K562 (cell line): ENCODE measurements at regions not wholly inside any gene's neighbourhood (a gene's known extent, or its start where the extent isn't known, plus 50 kb on each side); places are given as distances from the start of the nearest gene placed in this dataset.

ENCODE experiments used
- ATAC-seq: fragments of 200-7000 bp; cut with Tn5 transposase; 3 replicates; pipeline ENCODE4 v1.9.1; 2020; ENCODE audit warnings: moderate library complexity
- BruUV-seq: library from RNA; stranded (reverse); fragments of 400-500 nt; replicated peaks from 2 replicates; lab custom pipeline; 2021; lab: Mats Ljungman, UMichigan
- CTCF ChIA-PET: fragments of 300-600 bp; formaldehyde crosslinking; extraction: SDS; loops from one replicate; lab custom pipeline; 2021; ENCODE audit warnings: low intra/inter-chr PET ratio; lab: Yijun Ruan, JAX
- POLR2A ChIA-PET: fragments of 300-600, 350-650 bp; sonication (Branson Sonifier 250); formaldehyde crosslinking; extraction: SDS; loops from one replicate; lab custom pipeline; 2021; ENCODE audit warnings: antibody characterized with exemption, inconsistent platforms; lab: Yijun Ruan, JAX
- DNase-seq, 4 experiments: peaks; one replicate each; pipeline versions ENCODE4 v3.0.0 to v3.0.0-alpha.2; 2011 to 2018; ENCODE audit warnings: low spot score in 3 of 4, mixed read lengths in 3 of 4; ENCODE audit errors: extremely low read depth in 1 of 4
- FAIRE-seq: peaks from 2 replicates; lab custom pipeline; 2011; peaks lifted over from hg19 to GRCh38; lab: Jason Lieb, UNC
- H2AFZ ChIP-seq: 2 replicates; pipeline ENCODE4 v1.6.0; 2011; ENCODE audit warnings: low read depth, low read length, control low read depth, inconsistent platforms
- H3K27ac ChIP-seq: fragments of 200-600 bp; 3 replicates; pipeline ENCODE4 v1.8.0; 2011; ENCODE audit warnings: low read depth, mild to moderate bottlenecking, control low read depth, inconsistent platforms, low read length, moderate library complexity, mixed read lengths; ENCODE audit errors: extremely low read depth
- H3K27me3 ChIP-seq, 2 experiments: fragments of 300-600 bp in 1 of 2; 2 replicates in 1 of 2; 3 replicates in 1 of 2; pipeline versions ENCODE4 v1.6.0 to v1.8.0; 2011; ENCODE audit warnings: inconsistent platforms in 2 of 2, low read length in 2 of 2, mild to moderate bottlenecking in 1 of 2, mixed read lengths in 1 of 2, moderate library complexity in 1 of 2; ENCODE audit not compliant: control insufficient read depth in 2 of 2, insufficient read depth in 2 of 2
- H3K36me3 ChIP-seq: fragments of 300-600 bp; 3 replicates; pipeline ENCODE4 v1.8.0; 2011; ENCODE audit warnings: mild to moderate bottlenecking, low read length, inconsistent platforms; ENCODE audit not compliant: control insufficient read depth, insufficient read depth
- H3K4me1 ChIP-seq, 2 experiments: fragments of 200-600 bp in 1 of 2; replicated peaks in 1 of 2; 2 replicates in 1 of 2; 3 replicates in 1 of 2; pipeline versions ENCODE4 v1.5.1 to v1.8.0; 2011; ENCODE audit warnings: inconsistent platforms in 2 of 2, low read length in 2 of 2, mild to moderate bottlenecking in 1 of 2, mixed read lengths in 1 of 2, moderate library complexity in 1 of 2; ENCODE audit not compliant: control insufficient read depth in 2 of 2, insufficient read depth in 2 of 2
- H3K4me2 ChIP-seq: 2 replicates; pipeline ENCODE4 v1.6.1; 2011; ENCODE audit warnings: low read length, control low read depth, inconsistent platforms, mixed read lengths; ENCODE audit not compliant: insufficient read depth
- H3K4me3 ChIP-seq: fragments of 200-600 bp; sonication (generic), shearing (Covaris generic); 2 replicates; pipeline ENCODE4 v1.5.1; 2016; ENCODE audit warnings: control low read depth, inconsistent platforms
- H3K79me2 ChIP-seq: fragments of 200-600 bp; 3 replicates; pipeline ENCODE4 v1.8.0; 2011; ENCODE audit warnings: low read length, inconsistent platforms; ENCODE audit not compliant: control insufficient read depth, insufficient read depth
- H3K9ac ChIP-seq, 2 experiments: 2 replicates each; pipeline versions ENCODE4 v1.6.0 to v1.6.1; 2011; ENCODE audit warnings: low read depth in 2 of 2, low read length in 2 of 2, control low read depth in 1 of 2, inconsistent platforms in 1 of 2, mild to moderate bottlenecking in 1 of 2, mixed read lengths in 1 of 2; ENCODE audit not compliant: insufficient read depth in 1 of 2
- H3K9me1 ChIP-seq: one replicate; pipeline ENCODE4 v1.6.0; 2011; ENCODE audit warnings: inconsistent platforms, mild to moderate bottlenecking, low read length, moderate library complexity; ENCODE audit not compliant: control insufficient read depth, insufficient read depth
- H3K9me3 ChIP-seq: replicated peaks from 2 replicates; pipeline ENCODE4 v1.5.1; 2011; ENCODE audit warnings: low read depth, low read length, inconsistent platforms; ENCODE audit not compliant: control insufficient read depth, insufficient read depth
- H4K20me1 ChIP-seq: replicated peaks from 2 replicates; pipeline ENCODE4 v1.6.1; 2011; ENCODE audit warnings: low read length, inconsistent platforms, mixed read lengths; ENCODE audit not compliant: control insufficient read depth, insufficient read depth
- JUND ChIP-seq, 2 experiments: IDR thresholded peaks; 2 replicates in 1 of 2; 3 replicates in 1 of 2; pipeline ENCODE4 v1.6.1; 2011; ENCODE audit warnings: borderline replicate concordance in 2 of 2, low read depth in 2 of 2, low read length in 2 of 2, improper control_type of control experiment in 1 of 2, missing biosample characterization in 1 of 2, missing genetic modification characterization in 1 of 2, missing genetic modification reagents in 1 of 2
- SOX6 ChIP-seq: fragments of 450-650 bp; IDR thresholded peaks from 2 replicates; pipeline ENCODE4 v1.6.1; 2014; ENCODE audit warnings: mild to moderate bottlenecking
- ZNF140 ChIP-seq: fragments of 250-450 bp; sonication (Bioruptor Pico); IDR thresholded peaks from 2 replicates; pipeline ENCODE4 v1.8.0; 2021; ENCODE audit warnings: moderate library complexity, mild to moderate bottlenecking, inconsistent platforms
- ZNF436 ChIP-seq: fragments of 250-450, 450-650 bp; sonication (Bioruptor Pico); formaldehyde crosslinking; IDR thresholded peaks from 2 replicates; pipeline ENCODE4 v1.7.0; 2020; ENCODE audit warnings: mild to moderate bottlenecking
- WGBS: fragments of 100-300 bp; shearing (Covaris generic); methylation state at CpG from one replicate; pipeline ENCODE4 v1.1.6; 2016; ENCODE audit warnings: low coverage, mixed read lengths; ENCODE audit not compliant: insufficient coverage; ENCODE audit errors: missing lambda C conversion rate; 5-methylcytosine and 5-hydroxymethylcytosine counted together
- in situ Hi-C: fragments of 300-500 bp; cut with MboI; formaldehyde crosslinking; loops from 4 replicates; pipeline ENCODE4 v1.15.0; 2018; ENCODE audit warnings: inconsistent platforms, mixed read lengths
- intact Hi-C: fragments of 100-400 bp; cut with micrococcal nuclease; formaldehyde crosslinking; loops from 2 replicates; pipeline ENCODE4 v1.14.2; 2022

DNA sequence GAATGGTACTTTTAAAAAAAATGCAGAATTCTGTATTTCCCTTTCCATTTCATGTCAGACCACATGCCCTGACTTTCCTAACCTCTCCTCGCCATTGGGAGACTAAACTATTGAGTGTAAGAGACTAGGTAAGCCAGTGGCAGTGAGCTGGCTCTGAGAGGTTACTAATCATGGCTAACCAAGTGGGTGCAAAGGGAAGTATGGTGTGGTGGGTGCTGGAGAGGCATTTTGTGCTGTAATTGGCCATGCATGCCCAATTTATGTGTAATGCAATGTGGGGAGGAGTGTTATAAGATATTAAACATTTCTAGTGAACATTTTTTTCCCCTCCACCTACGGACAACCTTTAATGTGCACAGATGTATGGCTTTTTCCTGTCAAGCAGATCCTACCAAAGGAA lies 190.1 kb downstream of the LMO4 start:
- ATAC-seq, result no peak
- DNase-seq, result no peak
- 0% methylated on average over 2 of the region's 2 CpGs for WGBS
- Histone ChIP-seq H3K4me1 (no peaks in the 10 kb centered on the region), H3K9ac (no peak overlapping the region), H3K4me2 (no peak overlapping the region), H3K9me1 (no peaks in the 10 kb centered on the region), H4K20me1 (no peaks in the 10 kb centered on the region), H3K27me3 (no peaks in the 10 kb centered on the region), H3K79me2 (no peaks in the 10 kb centered on the region), H3K27ac (no peak overlapping the region), H3K36me3 (no peaks in the 10 kb centered on the region), H3K9me3 (no peaks in the 10 kb centered on the region), H3K4me3 (no peak overlapping the region), H2AFZ (no peak overlapping the region)
- in situ Hi-C loops, result no loop called here
- intact Hi-C loops, result no loop called here
- BruUV-seq, result no TSS peak
- CTCF ChIA-PET, result no interaction called here
- FAIRE-seq, result no peak
- TF ChIP-seq ZNF436 (CRISPR knock-in tag) (no peak), SOX6 (no peak), ZNF140 (CRISPR knock-in tag) (no peak)
- POLR2A ChIA-PET, result no interaction called here

DNA sequence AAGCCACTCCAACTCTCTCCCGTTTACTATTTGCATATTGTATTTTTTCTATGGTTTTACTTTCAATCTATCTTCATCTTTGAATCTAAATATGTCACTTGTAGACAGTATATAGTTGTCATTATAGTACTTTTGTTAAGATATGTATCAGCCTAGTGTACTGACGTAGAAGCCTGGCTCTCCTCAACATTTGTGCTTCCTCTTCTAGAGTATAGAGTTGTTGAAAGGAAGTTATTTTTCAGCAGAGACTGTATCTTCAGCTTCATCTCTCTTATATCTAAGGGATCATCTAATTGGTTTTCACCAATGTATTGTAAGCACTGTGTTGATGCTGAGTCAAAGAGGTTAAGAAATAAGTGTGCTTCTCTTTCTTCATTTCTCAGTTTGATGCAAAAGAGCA lies 192.8 kb downstream of the LMO4 start:
- no peak overlapping the region for H3K4me2 ChIP-seq
- BruUV-seq, result no TSS peak
- no peaks in the 10 kb centered on the region for H4K20me1 ChIP-seq
- CTCF ChIA-PET, result no interaction called here
- H3K9me3 ChIP-seq, result no peaks in the 10 kb centered on the region
- in situ Hi-C loops, result no loop called here
- POLR2A ChIA-PET, result no interaction called here
- peaks cover 0 to 6% of the 10 kb centered on the region in 2 experiments; a peak in 2 of 5 replicates for H3K27me3 ChIP-seq
- DNase-seq, result no peak
- H3K4me1 ChIP-seq, result no peaks in the 10 kb centered on the region
- H3K4me3 ChIP-seq, result no peak overlapping the region
- no peak overlapping the region for H3K27ac ChIP-seq
- H3K36me3 ChIP-seq, result no peaks in the 10 kb centered on the region
- TF ChIP-seq JUND (IDR thresholded peaks at IDR 0.05; ENCODE audit: borderline replicate concordance, low read depth, low read length), result no peak
- no peak for TF ChIP-seq JUND (tag; IDR thresholded peaks at IDR 0.05; ENCODE audit: borderline replicate concordance, low read depth, low read length)
- no peak overlapping the region for H3K9ac ChIP-seq
- no peak for ATAC-seq
- H3K79me2 ChIP-seq, result no peaks in the 10 kb centered on the region
- 0% methylated on average over 2 of the region's 2 CpGs for WGBS
- intact Hi-C loops, result no loop called here
- no peak for FAIRE-seq
- no peaks in the 10 kb centered on the region for H3K9me1 ChIP-seq
- H2AFZ ChIP-seq, result no peak overlapping the region
